Inflammatory macrophage (primary cell): ENCODE measurements at regions not wholly inside any gene's neighbourhood (a gene's known extent, or its start where the extent isn't known, plus 50 kb on each side); places are given as distances from the start of the nearest gene placed in this dataset.
"Not testable (repeated sequence)": the region's sequence is repeated elsewhere in the genome, so short reads cannot be mapped to it uniquely, and the experiment has no call there.

ENCODE experiments used
- DNase-seq, 2 donors: peaks; one replicate each; pipeline ENCODE4 v3.0.0-alpha.2; 2020 to 2022

- no peak for DNase-seq
Measured at GRCh38 chr12:127963933-127964332, 303.0 kb upstream of the TMEM132C start.

- no peak for DNase-seq
Measured at GRCh38 chr12:127964717-127965116, 302.3 kb upstream of the TMEM132C start.

- DNase-seq, result no peak
Measured at GRCh38 chr12:127966331-127966730, 300.6 kb upstream of the TMEM132C start.

- no peak for DNase-seq
Measured at GRCh38 chr12:127970491-127970890, 296.5 kb upstream of the TMEM132C start.

- DNase-seq, result no peak
Measured at GRCh38 chr12:127980585-127980984, 286.4 kb upstream of the TMEM132C start.

- no peak for DNase-seq
Measured at GRCh38 chr12:127981875-127982274, 285.1 kb upstream of the TMEM132C start.

GRCh38 chr12:127983213-127983791, 283.7 kb upstream of the TMEM132C start:
- not testable (repeated sequence) for DNase-seq

GRCh38 chr12:127984386-127985055, 282.4 kb upstream of the TMEM132C start:
- no peak for DNase-seq

GRCh38 chr12:127987199-127987901, 279.6 kb upstream of the TMEM132C start:
- no peak for DNase-seq

GRCh38 chr12:127991485-127991884, 275.5 kb upstream of the TMEM132C start:
- DNase-seq, result no peak

- DNase-seq, result no peak
Measured at GRCh38 chr12:127998988-127999387, 268.0 kb upstream of the TMEM132C start.

- no peak for DNase-seq
Measured at GRCh38 chr12:128004383-128004938, 262.5 kb upstream of the TMEM132C start.

GRCh38 chr12:128007250-128007649, 259.7 kb upstream of the TMEM132C start:
- no peak for DNase-seq

- DNase-seq, result no peak
Measured at GRCh38 chr12:128008341-128008740, 258.6 kb upstream of the TMEM132C start.

GRCh38 chr12:128009108-128009507, 257.9 kb upstream of the TMEM132C start:
- DNase-seq, result no peak

GRCh38 chr12:128012110-128012509, 254.9 kb upstream of the TMEM132C start:
- no peak for DNase-seq

- DNase-seq, result no peak
Measured at GRCh38 chr12:128015276-128015675, 251.7 kb upstream of the TMEM132C start.

GRCh38 chr12:128018067-128018466, 248.9 kb upstream of the TMEM132C start:
- DNase-seq, result no peak

- no peak for DNase-seq
Measured at GRCh38 chr12:128019996-128020544, 246.9 kb upstream of the TMEM132C start.

GRCh38 chr12:128021561-128021960, 245.4 kb upstream of the TMEM132C start:
- no peak for DNase-seq

- DNase-seq, result no peak
Measured at GRCh38 chr12:128025589-128026245, 241.3 kb upstream of the TMEM132C start.

- no peak for DNase-seq
Measured at GRCh38 chr12:128026696-128027574, 240.0 kb upstream of the TMEM132C start.
